ENCODE measurements at regions not wholly inside any gene's neighbourhood (a gene's known extent, or its start where the extent isn't known, plus 50 kb on each side); places are given as distances from the start of the nearest gene placed in this dataset.

DNA sequence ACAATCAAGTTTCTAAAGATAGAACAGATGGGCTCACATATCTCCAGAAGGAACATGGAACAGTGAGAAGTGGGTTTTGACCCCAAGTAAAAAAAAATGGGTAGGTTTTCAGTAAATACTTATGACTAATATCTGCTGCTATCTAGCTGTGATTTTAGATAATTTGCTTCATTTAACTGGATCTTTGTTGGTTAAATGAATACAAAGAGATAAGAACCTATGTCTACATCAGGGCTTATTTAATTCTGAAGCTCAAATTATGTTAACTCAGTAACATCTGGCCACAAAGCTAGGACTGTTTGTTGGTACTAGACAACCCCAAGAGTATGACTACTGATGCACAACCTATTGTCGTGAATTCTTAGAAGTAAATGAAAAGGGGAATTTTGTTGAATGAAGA, 144.4 kb upstream of the SESN3 start:
- TF ChIP-seq POLR2AphosphoS5 (IDR thresholded peaks at IDR 0.05; ENCODE audit: low read depth, low read length): no peak
- no peak for TF ChIP-seq RAD21 (IDR thresholded peaks at IDR 0.05; ENCODE audit: low read depth)
- TF ChIP-seq CTCF (IDR thresholded peaks at IDR 0.05 in 2 of 3, conservative IDR thresholded peaks at IDR 0.05 in 1 of 3; ENCODE audit: borderline replicate concordance in 1 of 3, insufficient read depth in 1 of 3, low read depth in 2 of 3, low read length in 2 of 3): no peak
- no peak for TF ChIP-seq POLR2A (IDR thresholded peaks at IDR 0.05; ENCODE audit: borderline replicate concordance, extremely low read depth, insufficient read depth, insufficient read length)
- TF ChIP-seq SIN3A (IDR thresholded peaks at IDR 0.05; ENCODE audit: low read depth): no peak
- no peak for TF ChIP-seq EGR1 (IDR thresholded peaks at IDR 0.05; ENCODE audit: low read depth)
- no peak for TF ChIP-seq EZH2 (IDR thresholded peaks at IDR 0.05)

Data from HCT116 (cell line).